ENCODE measurements at regions not wholly inside any gene's neighbourhood (a gene's known extent, or its start where the extent isn't known, plus 50 kb on each side); places are given as distances from the start of the nearest gene placed in this dataset.

DNA sequence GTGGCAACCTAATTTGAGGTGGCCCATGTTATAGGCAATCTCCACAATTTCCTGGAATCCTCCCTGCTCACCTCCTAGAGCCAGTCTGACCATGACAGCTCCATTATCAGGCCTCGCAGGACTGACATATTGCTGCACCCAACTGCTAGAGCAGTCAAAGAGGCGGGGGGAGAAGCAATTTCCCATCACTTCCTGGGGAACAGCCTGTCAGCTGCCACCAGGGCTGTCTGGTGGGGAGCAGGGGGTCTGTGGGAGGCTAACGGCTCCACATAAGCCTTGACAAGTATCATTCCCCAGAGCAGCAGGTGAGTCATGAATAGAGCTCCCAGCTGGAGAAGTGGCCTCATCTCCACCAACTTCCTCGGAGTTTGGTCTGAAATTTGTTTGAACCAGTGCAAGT, 322.9 kb downstream of the MATN1 start:
- DNase-seq, result no peak

- DNase-seq, result no peak
Measured at GRCh38 chr1:30399026-30399425, 324.4 kb downstream of the MATN1 start.

GRCh38 chr1:30397576-30397975, 325.8 kb downstream of the MATN1 start:
- DNase-seq, result no peak

GRCh38 chr1:30395631-30396030, 327.8 kb downstream of the MATN1 start:
- no peak for DNase-seq

DNA sequence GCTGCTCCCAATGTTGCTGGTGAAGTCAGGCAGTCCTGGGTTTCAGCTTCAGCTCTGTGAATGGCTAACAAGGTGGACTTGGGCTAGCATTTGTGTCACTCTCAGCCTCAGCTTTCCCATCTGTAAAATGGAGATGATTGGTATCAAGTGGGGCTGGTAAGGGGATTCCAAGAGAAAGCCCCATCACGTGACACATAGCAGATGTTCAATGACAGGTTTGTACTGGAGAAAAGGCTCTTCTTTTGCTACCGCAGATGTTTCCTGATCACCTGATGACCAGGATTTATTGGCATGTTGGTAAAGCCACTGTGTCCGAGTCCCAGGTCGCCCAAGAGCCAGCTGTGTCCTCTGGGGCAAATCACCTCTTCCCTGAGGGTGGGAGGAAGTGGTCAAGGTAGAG, 335.0 kb downstream of the MATN1 start:
- DNase-seq, result no peak

GRCh38 chr1:30386156-30386926, 337.0 kb downstream of the MATN1 start:
- no peak for DNase-seq

GRCh38 chr1:30385246-30385995, 338.0 kb downstream of the MATN1 start:
- DNase-seq, result no peak

GRCh38 chr1:30384286-30385245, 338.8 kb downstream of the MATN1 start:
- DNase-seq, result no peak

DNA sequence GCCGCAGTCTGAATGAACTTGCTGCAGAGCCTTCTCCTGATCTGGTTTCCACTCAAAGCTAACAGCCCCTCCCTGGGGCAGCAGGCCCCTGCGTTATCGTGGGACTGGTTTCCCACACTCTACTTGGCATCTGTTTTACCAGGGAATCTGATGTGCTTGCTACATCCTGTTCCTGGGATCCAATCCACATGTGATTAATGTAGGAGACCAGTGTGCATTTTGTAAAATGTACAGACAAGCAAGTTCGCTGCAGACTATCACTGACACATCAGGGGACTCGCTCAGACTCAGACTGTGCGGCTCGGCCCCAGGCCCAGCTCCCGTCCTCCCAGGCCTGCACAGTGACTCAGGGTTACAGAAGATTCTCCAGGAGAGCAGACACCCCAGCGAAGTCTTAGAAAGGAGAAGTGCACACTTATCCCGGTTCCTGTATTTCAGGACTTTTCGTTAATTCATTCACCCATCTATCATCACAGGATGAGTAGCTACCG, 340.1 kb downstream of the MATN1 start:
- no peak for DNase-seq

DNA sequence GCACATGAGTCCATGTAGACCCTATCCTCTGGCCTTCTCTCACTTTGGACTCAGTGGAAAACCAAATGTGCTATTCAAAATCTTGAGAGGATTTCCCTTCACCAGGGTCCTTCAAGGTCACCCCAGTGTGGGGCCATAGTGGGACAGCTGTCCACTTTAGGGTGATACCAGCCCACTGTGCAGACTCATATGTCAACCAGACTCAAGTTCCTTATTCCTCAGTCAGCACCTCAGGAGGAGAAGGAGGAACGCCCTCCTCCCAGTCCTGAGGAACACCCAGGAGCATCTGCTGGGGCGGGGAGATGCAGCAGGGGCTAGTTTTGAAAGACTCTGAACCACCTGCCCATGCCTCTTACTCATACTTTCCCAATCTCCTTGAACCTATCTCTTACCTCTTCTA, 340.9 kb downstream of the MATN1 start:
- DNase-seq, result no peak

GRCh38 chr1:30381671-30382365, 341.6 kb downstream of the MATN1 start:
- DNase-seq, result no peak

DNA sequence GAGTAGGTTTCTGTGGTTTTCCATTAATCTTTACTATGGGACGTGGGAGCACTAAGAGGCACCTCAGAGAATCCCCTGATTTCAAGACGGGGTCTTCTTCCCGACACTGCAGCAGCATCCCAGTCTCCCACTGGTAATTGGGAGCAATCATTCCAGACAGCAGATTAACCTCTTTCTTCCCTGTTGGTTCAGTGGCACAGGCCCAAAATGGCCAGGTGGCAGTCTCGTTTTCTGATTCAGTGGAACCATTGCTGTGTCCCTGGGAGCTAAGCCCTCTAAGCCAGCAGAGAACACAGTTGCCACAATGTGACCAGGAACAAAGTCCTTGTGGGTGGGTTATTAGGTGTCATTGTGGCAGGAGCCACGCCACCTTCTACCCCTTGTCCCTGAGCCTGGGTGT, 342.1 kb downstream of the MATN1 start:
- no peak for DNase-seq

- no peak for DNase-seq
Measured at GRCh38 chr1:30380625-30380984, 342.8 kb downstream of the MATN1 start.

GRCh38 chr1:30379684-30380624, 343.4 kb downstream of the MATN1 start:
- DNase-seq, result peak; percentile 71

- peak; percentile 94 for DNase-seq
Measured at GRCh38 chr1:30378991-30379581, 344.3 kb downstream of the MATN1 start.

DNA sequence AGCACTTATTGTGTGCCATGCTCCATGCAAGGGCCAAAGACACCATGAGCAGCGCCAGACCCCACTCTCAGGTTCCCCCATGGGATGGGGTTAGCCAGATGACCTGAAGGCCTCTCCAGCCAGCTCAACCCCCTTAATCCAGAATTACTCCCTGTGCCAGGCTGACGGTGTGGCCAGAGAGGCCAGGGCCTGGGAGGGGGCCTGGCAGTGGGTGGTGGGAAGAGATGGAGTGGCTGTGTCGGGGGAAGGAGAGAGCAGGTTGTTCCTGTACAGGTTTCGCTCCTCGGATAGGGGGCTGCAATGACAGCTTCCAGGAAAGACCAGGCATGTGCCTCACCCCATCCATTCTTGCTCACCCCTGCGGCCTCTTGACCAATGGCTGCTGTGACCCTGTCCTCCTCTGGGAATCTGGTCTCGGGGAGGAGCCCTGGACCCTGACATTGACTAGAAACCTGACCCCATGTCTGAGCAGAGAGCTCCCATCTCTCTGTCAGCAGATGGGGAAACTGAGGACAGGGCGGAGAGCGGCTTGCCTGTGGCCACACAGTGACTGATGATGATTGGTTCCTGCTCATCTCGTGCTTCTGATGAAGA, 345.3 kb downstream of the MATN1 start:
- DNase-seq, result no peak

DNA sequence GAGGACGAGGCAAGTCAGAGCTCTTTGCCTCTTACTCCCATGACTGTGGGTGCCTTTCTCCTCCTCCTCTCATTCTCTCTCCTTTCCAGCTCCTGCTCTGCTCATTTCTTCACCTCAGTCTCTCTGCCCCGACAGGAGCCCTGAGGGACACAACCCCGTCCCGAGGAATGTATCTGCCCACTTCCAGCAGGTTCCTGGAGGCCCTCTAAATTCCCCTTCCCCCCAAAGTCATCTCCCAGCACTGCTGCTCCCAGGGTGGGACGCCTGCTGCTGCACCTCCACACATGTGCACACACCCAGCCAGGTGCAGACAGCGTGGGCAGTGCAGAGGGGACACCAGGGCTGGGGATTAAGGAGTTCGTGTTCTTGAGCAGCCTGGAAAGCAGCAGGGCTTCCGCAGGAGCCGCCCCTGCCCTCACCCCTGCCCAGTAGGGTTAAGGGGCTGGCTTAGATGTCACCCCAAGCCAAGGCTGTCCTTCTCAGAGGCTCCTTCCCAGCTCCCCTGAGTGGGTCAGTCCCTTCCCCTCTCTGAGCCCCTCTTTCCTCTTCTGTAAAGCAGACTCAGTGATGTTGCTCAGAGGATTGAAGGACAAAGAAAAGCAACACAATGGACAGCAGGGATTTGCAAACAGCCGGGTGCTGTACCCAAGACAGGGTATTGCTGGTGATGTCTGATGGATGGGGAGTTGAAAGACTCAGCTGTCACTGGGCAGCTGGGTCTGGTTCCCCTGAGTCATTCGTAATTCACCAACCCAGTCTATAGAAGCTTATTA, 346.0 kb downstream of the MATN1 start:
- no peak for DNase-seq

GRCh38 chr1:30376054-30376697, 347.2 kb downstream of the MATN1 start:
- DNase-seq, result no peak

DNA sequence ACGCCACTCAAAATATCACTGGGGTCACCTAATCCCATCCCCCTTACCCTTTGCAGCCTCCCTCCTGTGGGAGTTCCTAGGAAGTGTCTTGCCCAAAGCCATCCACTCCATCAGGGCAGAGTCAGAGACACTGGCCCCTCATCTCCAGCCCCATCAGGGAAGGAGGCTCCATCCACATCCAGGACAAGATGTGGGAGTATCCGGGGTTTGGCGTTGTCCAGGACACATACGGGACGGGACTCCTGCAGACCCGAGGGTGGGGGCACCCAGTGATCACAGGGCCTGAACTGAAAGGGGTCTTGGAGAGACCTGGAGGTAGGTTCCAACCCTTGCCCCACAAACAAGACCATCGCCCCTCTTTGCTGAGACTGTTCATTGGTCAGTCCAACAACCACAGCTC, 348.2 kb downstream of the MATN1 start:
- DNase-seq, result no peak

Measured in EL (cell line).